Upper lobe of right lung (tissue), 1 donor: ENCODE measurements at regions not wholly inside any gene's neighbourhood (a gene's known extent, or its start where the extent isn't known, plus 50 kb on each side); places are given as distances from the start of the nearest gene placed in this dataset.
"Not testable (repeated sequence)": the region's sequence is repeated elsewhere in the genome, so short reads cannot be mapped to it uniquely, and the experiment has no call there.

Experiments used
- ATAC-seq: fragments of 200-7000 bp; cut with Tn5 transposase; one replicate; pipeline ENCODE4 v1.9.1; 2020; ENCODE audit warnings: mild to moderate bottlenecking, moderate library complexity
- DNase-seq: peaks from one replicate; pipeline ENCODE4 v3.0.0-alpha.2; 2020
- H3K27ac ChIP-seq: fragments of 200-600 bp; one replicate; pipeline ENCODE4 v1.8.0; 2022
- H3K27me3 ChIP-seq: fragments of 200-600 bp; one replicate; pipeline ENCODE4 v1.8.0; 2022; ENCODE audit warnings: mild to moderate bottlenecking
- H3K36me3 ChIP-seq: fragments of 200-600 bp; one replicate; pipeline ENCODE4 v1.8.0; 2022
- H3K4me1 ChIP-seq: fragments of 200-600 bp; one replicate; pipeline ENCODE4 v1.8.0; 2022
- H3K4me3 ChIP-seq: fragments of 200-600 bp; one replicate; pipeline ENCODE4 v1.8.0; 2022; ENCODE audit warnings: mild to moderate bottlenecking
- H3K9me3 ChIP-seq: fragments of 200-600 bp; one replicate; pipeline ENCODE4 v1.8.0; 2022
- intact Hi-C: fragments of 100-400 bp; cut with DNase I; formaldehyde crosslinking; loops from one replicate; pipeline ENCODE4 v1.11.0; 2022
- donor health status: DM: no; HTN: yes; CAD: no; lungs with severe emphysema.

GRCh38 chr2:87254562-87254961 is 232.9 kb upstream of the PLGLB1 start:
- H3K27me3 ChIP-seq, ATAC-seq, H3K36me3 ChIP-seq, H3K4me1 ChIP-seq, H3K4me3 ChIP-seq, DNase-seq, intact Hi-C loops, H3K9me3 ChIP-seq, H3K27ac ChIP-seq: not testable (repeated sequence)

- not testable (repeated sequence) for DNase-seq, ATAC-seq
These were observed 233.8 kb upstream of the PLGLB1 start for GRCh38 chr2:87255410-87255809.

GRCh38 chr2:87258887-87259286 is 237.2 kb upstream of the PLGLB1 start:
- intact Hi-C loops, H3K27me3 ChIP-seq, H3K27ac ChIP-seq, H3K9me3 ChIP-seq, DNase-seq, H3K4me3 ChIP-seq, H3K36me3 ChIP-seq, ATAC-seq, H3K4me1 ChIP-seq: not testable (repeated sequence)

More at GRCh38 chr2:87255410-87255809, 233.8 kb upstream of the PLGLB1 start:
- intact Hi-C loops, H3K4me3 ChIP-seq, H3K27me3 ChIP-seq, H3K9me3 ChIP-seq, H3K36me3 ChIP-seq, H3K27ac ChIP-seq, H3K4me1 ChIP-seq: not testable (repeated sequence)

- H3K4me3 ChIP-seq, H3K27ac ChIP-seq, intact Hi-C loops, DNase-seq, H3K36me3 ChIP-seq, H3K9me3 ChIP-seq, H3K4me1 ChIP-seq, H3K27me3 ChIP-seq: not testable (repeated sequence)
- ATAC-seq, result peak; percentile 13
These were observed 240.6 kb upstream of the PLGLB1 start for GRCh38 chr2:87262184-87262702.

- H3K4me3 ChIP-seq, DNase-seq, H3K4me1 ChIP-seq, H3K9me3 ChIP-seq, H3K27me3 ChIP-seq, H3K36me3 ChIP-seq, intact Hi-C loops, H3K27ac ChIP-seq: not testable (repeated sequence)
- peak; percentile 68 for ATAC-seq
These were observed 242.3 kb upstream of the PLGLB1 start for GRCh38 chr2:87263868-87264518.

GRCh38 chr2:87275192-87275591 is 253.5 kb upstream of the PLGLB1 start:
- H3K27ac ChIP-seq, DNase-seq, H3K9me3 ChIP-seq, H3K36me3 ChIP-seq, intact Hi-C loops, H3K4me1 ChIP-seq, H3K4me3 ChIP-seq, ATAC-seq, H3K27me3 ChIP-seq: not testable (repeated sequence)

- H3K27ac ChIP-seq, H3K4me3 ChIP-seq, H3K4me1 ChIP-seq, intact Hi-C loops, H3K9me3 ChIP-seq, H3K36me3 ChIP-seq, DNase-seq, H3K27me3 ChIP-seq: not testable (repeated sequence)
- peak; percentile 43 for ATAC-seq
These were observed 254.5 kb upstream of the PLGLB1 start for GRCh38 chr2:87275974-87276629.

GRCh38 chr2:87276673-87277072 is 255.0 kb upstream of the PLGLB1 start:
- DNase-seq, H3K4me1 ChIP-seq, H3K9me3 ChIP-seq, H3K4me3 ChIP-seq, H3K27me3 ChIP-seq, H3K27ac ChIP-seq, ATAC-seq, H3K36me3 ChIP-seq, intact Hi-C loops: not testable (repeated sequence)

- H3K4me3 ChIP-seq, H3K36me3 ChIP-seq, H3K4me1 ChIP-seq, H3K9me3 ChIP-seq, intact Hi-C loops, H3K27me3 ChIP-seq, DNase-seq, H3K27ac ChIP-seq: not testable (repeated sequence)
- peak; percentile 49 for ATAC-seq
These were observed 256.1 kb upstream of the PLGLB1 start for GRCh38 chr2:87277734-87278133.

- peak; percentile 51 for DNase-seq
- ATAC-seq, H3K36me3 ChIP-seq, H3K9me3 ChIP-seq, intact Hi-C loops, H3K27me3 ChIP-seq, H3K4me3 ChIP-seq, H3K4me1 ChIP-seq, H3K27ac ChIP-seq: not testable (repeated sequence)
These were observed 259.1 kb upstream of the PLGLB1 start for GRCh38 chr2:87280596-87281355.

GRCh38 chr2:87283735-87284470 is 262.3 kb upstream of the PLGLB1 start:
- intact Hi-C loops, DNase-seq: not testable (repeated sequence)

GRCh38 chr2:87284471-87284772 is 262.8 kb upstream of the PLGLB1 start:
- H3K4me3 ChIP-seq, H3K9me3 ChIP-seq, H3K4me1 ChIP-seq, intact Hi-C loops, H3K27ac ChIP-seq, DNase-seq, H3K36me3 ChIP-seq, H3K27me3 ChIP-seq, ATAC-seq: not testable (repeated sequence)

More at GRCh38 chr2:87283735-87284470, 262.3 kb upstream of the PLGLB1 start:
- H3K27me3 ChIP-seq, H3K36me3 ChIP-seq, H3K4me1 ChIP-seq, H3K27ac ChIP-seq, H3K4me3 ChIP-seq, H3K9me3 ChIP-seq: not testable (repeated sequence)
- ATAC-seq, result peak; percentile 25

GRCh38 chr2:87285139-87285538 is 263.5 kb upstream of the PLGLB1 start:
- H3K4me3 ChIP-seq, H3K27ac ChIP-seq, DNase-seq, H3K36me3 ChIP-seq, H3K9me3 ChIP-seq, H3K27me3 ChIP-seq, H3K4me1 ChIP-seq, intact Hi-C loops: not testable (repeated sequence)
- ATAC-seq, result peak; percentile 49
